ENCODE measurements at regions not wholly inside any gene's neighbourhood (a gene's known extent, or its start where the extent isn't known, plus 50 kb on each side); places are given as distances from the start of the nearest gene placed in this dataset.
A peak's percentile ranks its signal among the peaks of the same experiment; 100 is the strongest.

DNA sequence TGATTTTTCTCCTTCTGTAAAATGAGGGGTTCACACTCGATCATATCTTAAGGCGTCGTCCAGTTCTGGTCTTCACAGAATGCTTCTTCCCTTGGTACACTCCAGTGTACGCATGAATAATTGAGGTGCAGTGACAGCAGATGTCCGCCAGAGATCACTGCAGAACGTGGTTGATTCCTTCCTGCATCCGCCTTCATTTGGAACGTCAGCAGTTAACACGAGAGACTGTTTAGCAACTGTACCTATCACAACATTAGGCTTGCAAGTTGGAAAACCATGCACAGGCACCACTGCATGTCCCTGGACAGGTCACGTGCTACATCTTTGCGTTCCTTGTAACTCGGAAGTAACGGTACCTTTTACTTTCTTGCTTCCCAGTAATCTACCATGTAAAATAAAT, 66.0 kb upstream of the GEMIN8 start:
- peak; percentile 68 for DNase-seq (ENCODE audit: extremely low spot score)
- no peak for TF ChIP-seq FOXA1 (IDR thresholded peaks at IDR 0.05)
- TF ChIP-seq FOXK2 (IDR thresholded peaks at IDR 0.05), result no peak
- TF ChIP-seq ZNF384 (IDR thresholded peaks at IDR 0.05), result no peak
- no peak for TF ChIP-seq ELF4 (IDR thresholded peaks at IDR 0.05)
- ChIA-PET POLR2A (no interaction called here), CTCF (no interaction called here)

GRCh38 chrX:14094191-14094590, 64.5 kb upstream of the GEMIN8 start:
- CTCF ChIA-PET, result no interaction called here
- no peak for DNase-seq (ENCODE audit: extremely low spot score)
- TF ChIP-seq L3MBTL2 (conservative IDR thresholded peaks at IDR 0.05), result no peak
- TF ChIP-seq BHLHE40 (IDR thresholded peaks at IDR 0.05; ENCODE audit: borderline replicate concordance), result no peak
- no peak for TF ChIP-seq ELF4 (IDR thresholded peaks at IDR 0.05)
- TF ChIP-seq ZNF384 (IDR thresholded peaks at IDR 0.05), result no peak
- TF ChIP-seq LEF1 (IDR thresholded peaks at IDR 0.05; ENCODE audit: borderline replicate concordance), result no peak
- TF ChIP-seq FOXK2 (IDR thresholded peaks at IDR 0.05), result no peak
- no peak for TF ChIP-seq HDGF (IDR thresholded peaks at IDR 0.05; ENCODE audit: borderline replicate concordance)
- no peak for TF ChIP-seq CTBP1 (IDR thresholded peaks at IDR 0.05; ENCODE audit: borderline replicate concordance)
- no peak for TF ChIP-seq NFRKB (IDR thresholded peaks at IDR 0.05)
- TF ChIP-seq TARDBP (IDR thresholded peaks at IDR 0.05), result no peak
- no peak for TF ChIP-seq FOXM1 (IDR thresholded peaks at IDR 0.05; ENCODE audit: borderline replicate concordance)
- no peak for TF ChIP-seq SP1 (IDR thresholded peaks at IDR 0.05)
- no peak for TF ChIP-seq SUZ12 (IDR thresholded peaks at IDR 0.05)
- no peak for TF ChIP-seq PKNOX1 (IDR thresholded peaks at IDR 0.05)
- no peak for TF ChIP-seq ARNT (IDR thresholded peaks at IDR 0.05)
- POLR2A ChIA-PET, result no interaction called here

- CTCF ChIA-PET, result no interaction called here
- POLR2A ChIA-PET, result no interaction called here
- DNase-seq (ENCODE audit: extremely low spot score), result no peak
- TF ChIP-seq FOXK2 (IDR thresholded peaks at IDR 0.05), result no peak
- TF ChIP-seq L3MBTL2 (conservative IDR thresholded peaks at IDR 0.05), result no peak
- TF ChIP-seq ELF4 (IDR thresholded peaks at IDR 0.05), result no peak
- no peak for TF ChIP-seq SP1 (IDR thresholded peaks at IDR 0.05)
- no peak for TF ChIP-seq SUZ12 (IDR thresholded peaks at IDR 0.05)
- TF ChIP-seq PKNOX1 (IDR thresholded peaks at IDR 0.05), result no peak
- TF ChIP-seq NFRKB (IDR thresholded peaks at IDR 0.05), result no peak
- no peak for TF ChIP-seq FOXA1 (IDR thresholded peaks at IDR 0.05)
- no peak for TF ChIP-seq LEF1 (IDR thresholded peaks at IDR 0.05; ENCODE audit: borderline replicate concordance)
- no peak for TF ChIP-seq FOXM1 (IDR thresholded peaks at IDR 0.05; ENCODE audit: borderline replicate concordance)
These were observed 54.8 kb upstream of the GEMIN8 start for GRCh38 chrX:14084466-14084865.

DNA sequence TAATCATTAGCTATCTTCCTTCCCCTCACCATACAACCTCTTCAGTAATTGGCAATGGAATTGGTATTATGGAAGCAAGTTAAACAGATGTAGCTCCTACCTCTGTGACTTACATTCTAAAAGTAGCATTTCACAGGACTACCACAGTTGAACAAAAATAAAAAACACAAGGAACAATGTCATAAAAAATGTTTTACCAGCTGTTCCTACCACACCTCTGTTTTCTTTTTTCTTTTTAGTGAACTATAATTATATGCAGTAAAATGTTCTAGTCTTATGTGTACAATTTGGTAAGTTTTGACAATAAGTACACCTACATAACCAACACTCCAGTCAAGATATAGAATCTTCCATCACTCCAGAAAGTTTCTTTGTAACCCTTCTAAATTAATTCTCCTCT, 54.1 kb upstream of the GEMIN8 start:
- DNase-seq (ENCODE audit: extremely low spot score), result no peak
- ChIA-PET POLR2A (no interaction called here), CTCF (no interaction called here)
- no peak for TF ChIP-seq CTBP1 (IDR thresholded peaks at IDR 0.05; ENCODE audit: borderline replicate concordance)
- TF ChIP-seq L3MBTL2 (conservative IDR thresholded peaks at IDR 0.05), result no peak
- no peak for TF ChIP-seq PKNOX1 (IDR thresholded peaks at IDR 0.05)
- no peak for TF ChIP-seq HDGF (IDR thresholded peaks at IDR 0.05; ENCODE audit: borderline replicate concordance)
- TF ChIP-seq SUZ12 (IDR thresholded peaks at IDR 0.05), result no peak
- TF ChIP-seq LEF1 (IDR thresholded peaks at IDR 0.05; ENCODE audit: borderline replicate concordance), result no peak
- no peak for TF ChIP-seq ELF4 (IDR thresholded peaks at IDR 0.05)
- TF ChIP-seq ZNF384 (IDR thresholded peaks at IDR 0.05), result no peak
- TF ChIP-seq NFRKB (IDR thresholded peaks at IDR 0.05), result no peak
- no peak for TF ChIP-seq BHLHE40 (IDR thresholded peaks at IDR 0.05; ENCODE audit: borderline replicate concordance)
- TF ChIP-seq FOXA1 (IDR thresholded peaks at IDR 0.05), result no peak
- TF ChIP-seq SP1 (IDR thresholded peaks at IDR 0.05), result no peak
- TF ChIP-seq ARNT (IDR thresholded peaks at IDR 0.05), result no peak
- no peak for TF ChIP-seq FOXK2 (IDR thresholded peaks at IDR 0.05)

- no peak for DNase-seq (ENCODE audit: extremely low spot score)
- ChIA-PET CTCF (no interaction called here), POLR2A (no interaction called here)
- no peak for TF ChIP-seq BHLHE40 (IDR thresholded peaks at IDR 0.05; ENCODE audit: borderline replicate concordance)
- no peak for TF ChIP-seq LEF1 (IDR thresholded peaks at IDR 0.05; ENCODE audit: borderline replicate concordance)
- TF ChIP-seq FOXM1 (IDR thresholded peaks at IDR 0.05; ENCODE audit: borderline replicate concordance), result no peak
- TF ChIP-seq FOXK2 (IDR thresholded peaks at IDR 0.05), result no peak
- no peak for TF ChIP-seq FOXA1 (IDR thresholded peaks at IDR 0.05)
- no peak for TF ChIP-seq TARDBP (IDR thresholded peaks at IDR 0.05)
- no peak for TF ChIP-seq SP1 (IDR thresholded peaks at IDR 0.05)
- no peak for TF ChIP-seq CTBP1 (IDR thresholded peaks at IDR 0.05; ENCODE audit: borderline replicate concordance)
These were observed 50.3 kb upstream of the GEMIN8 start for GRCh38 chrX:14079891-14080430.
